ENCODE measurements at regions not wholly inside any gene's neighbourhood (a gene's known extent, or its start where the extent isn't known, plus 50 kb on each side); places are given as distances from the start of the nearest gene placed in this dataset.

GRCh38 chr2:8488001-8488738 lies 193.7 kb upstream of the ID2 start:
- H2AFZ ChIP-seq (ENCODE audit: low read length) = no peak overlapping the region

More at GRCh38 chr2:8488001-8488738, 193.7 kb upstream of the ID2 start:
- Histone ChIP-seq H2BK20ac (ENCODE audit: low read depth, low read length, poor library complexity, severe bottlenecking) (no peak overlapping the region), H3K27ac (ENCODE audit: insufficient read length, low read depth, low read length) (no peak overlapping the region), H3T11ph (ENCODE audit: low read length) (no peak overlapping the region), H3K9ac (ENCODE audit: extremely low read depth, insufficient read length, low read length) (no peak overlapping the region), H3K79me2 (ENCODE audit: insufficient read depth, low read length) (no peaks in the 10 kb centered on the region), H3K18ac (ENCODE audit: insufficient read length, low read depth, low read length) (no peak overlapping the region), H3K56ac (ENCODE audit: insufficient read length, low read depth, low read length) (no peak overlapping the region), H4K20me1 (ENCODE audit: control insufficient read depth, insufficient read depth, insufficient read length) (no peaks in the 10 kb centered on the region), H2BK15ac (ENCODE audit: low read depth, low read length) (no peak overlapping the region), H3K23ac (ENCODE audit: insufficient read length, low read depth, low read length) (no peak overlapping the region), H2BK120ac (ENCODE audit: low read depth, low read length, poor library complexity, severe bottlenecking) (no peak overlapping the region), H3K79me1 (ENCODE audit: insufficient read depth, low read depth, low read length, poor library complexity, severe bottlenecking) (no peaks in the 10 kb centered on the region), H3K14ac (ENCODE audit: insufficient read depth, low read length) (peak overlapping the region; percentile 59; the same call in 1 of the 2 replicates), H4K5ac (ENCODE audit: insufficient read length, low read depth, low read length) (no peak overlapping the region), H2BK12ac (ENCODE audit: insufficient read length, low read depth, low read length) (no peak overlapping the region), H3K4me2 (ENCODE audit: insufficient read depth, insufficient read length, low read length) (no peak overlapping the region), H3K9me3 (ENCODE audit: control insufficient read depth, low read depth, low read length) (no peaks in the 10 kb centered on the region), H3K27me3 (ENCODE audit: insufficient read depth, low read length) (no peaks in the 10 kb centered on the region), H3K4me1 (ENCODE audit: insufficient read depth, low read length) (no peaks in the 10 kb centered on the region; the same call in 1 of the 2 replicates), H3K23me2 (ENCODE audit: insufficient read length, low read depth, low read length, poor library complexity, severe bottlenecking) (no peaks in the 10 kb centered on the region), H2BK5ac (ENCODE audit: insufficient read length, low read length) (no peak overlapping the region), H2AK5ac (ENCODE audit: insufficient read length, low read length) (no peak overlapping the region), H4K8ac (replicated peaks; ENCODE audit: insufficient read length, low read depth, low read length) (no peak overlapping the region), H3K4ac (ENCODE audit: low read depth, low read length) (no peak overlapping the region), H4K91ac (ENCODE audit: insufficient read length, low read depth, low read length) (no peak overlapping the region)
- H3K4me1 Mint-ChIP-seq = peaks cover 10 to 16% of the 10 kb centered on the region in 2 experiments
- H3K27ac Mint-ChIP-seq = no peak overlapping the region
- TF ChIP-seq, protein P1, sequence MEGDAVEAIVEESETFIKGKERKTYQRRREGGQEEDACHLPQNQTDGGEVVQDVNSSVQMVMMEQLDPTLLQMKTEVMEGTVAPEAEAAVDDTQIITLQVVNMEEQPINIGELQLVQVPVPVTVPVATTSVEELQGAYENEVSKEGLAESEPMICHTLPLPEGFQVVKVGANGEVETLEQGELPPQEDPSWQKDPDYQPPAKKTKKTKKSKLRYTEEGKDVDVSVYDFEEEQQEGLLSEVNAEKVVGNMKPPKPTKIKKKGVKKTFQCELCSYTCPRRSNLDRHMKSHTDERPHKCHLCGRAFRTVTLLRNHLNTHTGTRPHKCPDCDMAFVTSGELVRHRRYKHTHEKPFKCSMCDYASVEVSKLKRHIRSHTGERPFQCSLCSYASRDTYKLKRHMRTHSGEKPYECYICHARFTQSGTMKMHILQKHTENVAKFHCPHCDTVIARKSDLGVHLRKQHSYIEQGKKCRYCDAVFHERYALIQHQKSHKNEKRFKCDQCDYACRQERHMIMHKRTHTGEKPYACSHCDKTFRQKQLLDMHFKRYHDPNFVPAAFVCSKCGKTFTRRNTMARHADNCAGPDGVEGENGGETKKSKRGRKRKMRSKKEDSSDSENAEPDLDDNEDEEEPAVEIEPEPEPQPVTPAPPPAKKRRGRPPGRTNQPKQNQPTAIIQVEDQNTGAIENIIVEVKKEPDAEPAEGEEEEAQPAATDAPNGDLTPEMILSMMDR (conservative IDR thresholded peaks at IDR 0.05) = no peak
- H3K4me3 Mint-ChIP-seq = no peak overlapping the region
- DNase-seq = no peak
- H3K9me3 Mint-ChIP-seq = no peaks in the 10 kb centered on the region
- H3K36me3 Mint-ChIP-seq (ENCODE audit: insufficient read depth in 1 of 3, low read depth in 3 of 3) = no peaks in the 10 kb centered on the region; a peak in 1 of 7 replicates
- no CpG with 5 or more reads among the region's 23 CpGs for WGBS (ENCODE audit: extremely low coverage, insufficient read length, low lambda C conversion rate)
- H3K27me3 Mint-ChIP-seq (ENCODE audit: low read depth) = no peaks in the 10 kb centered on the region; the same call in none of the 2 replicates

Measured in H9 (cell line).